ENCODE measurements at regions not wholly inside any gene's neighbourhood (a gene's known extent, or its start where the extent isn't known, plus 50 kb on each side); places are given as distances from the start of the nearest gene placed in this dataset.

DNA sequence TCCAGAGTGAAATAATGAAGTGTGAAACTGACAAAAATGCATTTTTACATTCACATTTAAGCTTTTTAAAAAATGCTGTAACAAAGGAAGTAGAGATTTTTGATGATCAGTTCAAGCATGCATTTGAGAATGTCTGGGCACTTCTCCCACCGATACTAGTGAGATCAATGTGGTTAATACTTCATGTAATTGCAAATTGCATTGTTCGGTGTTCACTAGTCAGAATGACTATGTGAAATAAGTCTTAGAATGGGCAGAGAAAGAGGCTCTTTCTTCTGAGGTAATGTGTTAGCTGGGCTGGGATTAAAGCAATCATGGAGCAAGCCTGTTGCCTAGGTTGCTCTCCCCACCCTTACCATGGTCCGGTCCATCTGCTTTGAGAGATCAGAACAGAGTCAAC lies 587.0 kb upstream of the GRM7 start:
- no peak for DNase-seq (ENCODE audit: low spot score in 2 of 2)
- no peaks in the 10 kb centered on the region for H3K36me3 ChIP-seq
- no peaks in the 10 kb centered on the region for H3K9me3 ChIP-seq
- no peak for TF ChIP-seq POLR2A (IDR thresholded peaks at IDR 0.05)
- TF ChIP-seq, protein P1, sequence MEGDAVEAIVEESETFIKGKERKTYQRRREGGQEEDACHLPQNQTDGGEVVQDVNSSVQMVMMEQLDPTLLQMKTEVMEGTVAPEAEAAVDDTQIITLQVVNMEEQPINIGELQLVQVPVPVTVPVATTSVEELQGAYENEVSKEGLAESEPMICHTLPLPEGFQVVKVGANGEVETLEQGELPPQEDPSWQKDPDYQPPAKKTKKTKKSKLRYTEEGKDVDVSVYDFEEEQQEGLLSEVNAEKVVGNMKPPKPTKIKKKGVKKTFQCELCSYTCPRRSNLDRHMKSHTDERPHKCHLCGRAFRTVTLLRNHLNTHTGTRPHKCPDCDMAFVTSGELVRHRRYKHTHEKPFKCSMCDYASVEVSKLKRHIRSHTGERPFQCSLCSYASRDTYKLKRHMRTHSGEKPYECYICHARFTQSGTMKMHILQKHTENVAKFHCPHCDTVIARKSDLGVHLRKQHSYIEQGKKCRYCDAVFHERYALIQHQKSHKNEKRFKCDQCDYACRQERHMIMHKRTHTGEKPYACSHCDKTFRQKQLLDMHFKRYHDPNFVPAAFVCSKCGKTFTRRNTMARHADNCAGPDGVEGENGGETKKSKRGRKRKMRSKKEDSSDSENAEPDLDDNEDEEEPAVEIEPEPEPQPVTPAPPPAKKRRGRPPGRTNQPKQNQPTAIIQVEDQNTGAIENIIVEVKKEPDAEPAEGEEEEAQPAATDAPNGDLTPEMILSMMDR (IDR thresholded peaks at IDR 0.05): no peak
- no peak for TF ChIP-seq POLR2AphosphoS5 (IDR thresholded peaks at IDR 0.05)
- H3K4me1 ChIP-seq: no peaks in the 10 kb centered on the region
- no peak overlapping the region for H3K4me3 ChIP-seq
- no peak overlapping the region for H3K27ac ChIP-seq
- H3K27me3 ChIP-seq: no peaks in the 10 kb centered on the region
- intact Hi-C loops (cut with DNase I; ENCODE audit: low total_unique reads): no loop called here

DNA sequence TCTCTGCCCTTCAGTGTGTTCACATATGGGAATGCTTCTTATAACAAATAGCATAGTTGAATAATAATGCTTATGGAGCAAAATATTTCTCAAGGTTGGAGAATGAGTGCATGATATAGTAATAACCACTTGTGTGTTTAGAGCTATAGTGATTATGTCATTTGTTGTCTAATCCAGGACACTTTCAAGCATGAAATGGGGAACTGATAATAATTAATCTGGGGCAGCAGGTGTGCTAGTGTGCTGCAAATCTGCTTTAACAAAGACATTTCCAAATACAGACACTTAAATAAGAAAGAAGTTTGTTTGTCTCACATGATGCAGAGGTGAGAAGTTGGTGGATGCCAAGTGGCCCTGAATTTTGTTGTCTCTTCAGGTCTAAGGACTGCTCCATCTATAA lies 579.3 kb upstream of the GRM7 start:
- Histone ChIP-seq H3K9me3 (no peaks in the 10 kb centered on the region), H3K27me3 (no peaks in the 10 kb centered on the region), H3K4me3 (no peak overlapping the region), H3K4me1 (no peaks in the 10 kb centered on the region), H3K36me3 (no peaks in the 10 kb centered on the region), H3K27ac (no peak overlapping the region)
- TF ChIP-seq, protein P1 (IDR thresholded peaks at IDR 0.05): no peak
- no peak for TF ChIP-seq POLR2AphosphoS5 (IDR thresholded peaks at IDR 0.05)
- no peak for TF ChIP-seq POLR2A (IDR thresholded peaks at IDR 0.05)
- intact Hi-C loops (cut with DNase I; ENCODE audit: low total_unique reads): no loop called here
- no peak for DNase-seq (ENCODE audit: low spot score in 2 of 2)

DNA sequence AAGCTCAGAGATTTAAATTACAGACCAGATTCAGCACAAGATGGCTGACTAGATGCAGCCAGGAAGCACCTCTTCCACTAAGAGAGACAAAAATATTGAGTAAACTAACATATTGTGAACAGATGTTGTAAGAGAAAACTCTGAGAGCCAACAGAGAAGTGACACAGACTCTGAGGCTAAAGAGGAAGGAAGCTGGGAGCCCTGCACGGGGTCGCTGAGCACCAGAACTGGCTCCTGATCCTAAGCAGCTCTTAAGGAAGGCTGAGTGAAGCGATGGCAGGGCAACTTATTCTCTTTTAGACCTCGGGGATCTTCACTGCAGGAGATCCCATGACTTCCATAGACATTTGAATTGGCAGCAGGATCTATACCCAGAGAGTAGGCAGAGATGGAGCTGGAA lies 578.0 kb upstream of the GRM7 start:
- intact Hi-C loops (cut with DNase I; ENCODE audit: low total_unique reads): no loop called here
- DNase-seq (ENCODE audit: low spot score in 2 of 2): no peak
- Histone ChIP-seq H3K36me3 (no peaks in the 10 kb centered on the region), H3K4me1 (no peaks in the 10 kb centered on the region), H3K27me3 (no peaks in the 10 kb centered on the region), H3K9me3 (no peaks in the 10 kb centered on the region), H3K27ac (no peak overlapping the region), H3K4me3 (no peak overlapping the region)
- TF ChIP-seq POLR2AphosphoS5 (IDR thresholded peaks at IDR 0.05) (no peak), POLR2A (IDR thresholded peaks at IDR 0.05) (no peak)
- TF ChIP-seq, protein P1 (IDR thresholded peaks at IDR 0.05): no peak

DNA sequence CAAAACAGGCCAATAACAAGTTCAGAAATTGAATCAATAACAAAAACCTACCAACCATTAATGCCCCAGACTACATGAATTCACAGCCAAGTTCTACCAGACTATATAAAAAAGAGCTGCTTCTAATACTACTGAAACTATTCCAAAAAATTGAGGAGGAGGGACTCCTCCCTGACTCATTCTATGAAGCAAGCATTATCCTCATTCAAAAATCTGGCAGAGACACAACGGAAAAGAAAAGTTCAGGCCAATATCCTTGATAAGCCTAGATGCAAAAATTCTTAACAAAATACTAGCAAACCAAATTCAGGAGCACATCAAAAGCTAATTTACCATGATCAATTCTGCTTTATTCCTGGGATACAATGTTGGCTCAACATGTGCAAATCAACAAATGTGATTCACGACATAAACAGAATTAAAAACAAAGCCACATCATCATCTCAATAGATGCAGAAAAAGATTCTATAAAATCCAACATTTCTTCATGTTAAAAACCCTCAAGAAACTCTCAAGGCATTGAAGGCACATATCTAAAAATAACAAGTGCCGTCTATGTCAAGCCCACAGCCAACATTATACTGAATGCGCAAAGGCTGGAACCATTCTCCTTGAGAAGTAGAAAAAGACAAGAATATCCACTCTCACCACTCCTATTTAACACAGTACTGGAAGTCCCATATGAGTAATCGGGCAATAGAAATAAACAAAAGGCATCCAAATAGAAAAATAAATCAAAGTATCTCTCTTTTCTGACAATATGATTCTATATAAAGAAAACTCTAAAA lies 573.6 kb upstream of the GRM7 start:
- intact Hi-C loops (cut with DNase I; ENCODE audit: low total_unique reads): no loop called here
- no peak for DNase-seq (ENCODE audit: low spot score in 2 of 2)
- Histone ChIP-seq H3K27ac (no peak overlapping the region), H3K4me1 (no peaks in the 10 kb centered on the region), H3K36me3 (no peaks in the 10 kb centered on the region), H3K27me3 (no peaks in the 10 kb centered on the region), H3K9me3 (peaks cover 0 to 9% of the 10 kb centered on the region in 2 donors), H3K4me3 (no peak overlapping the region)
- TF ChIP-seq POLR2AphosphoS5 (IDR thresholded peaks at IDR 0.05) (no peak), POLR2A (IDR thresholded peaks at IDR 0.05) (no peak)
- TF ChIP-seq, protein P1 (IDR thresholded peaks at IDR 0.05): no peak

DNA sequence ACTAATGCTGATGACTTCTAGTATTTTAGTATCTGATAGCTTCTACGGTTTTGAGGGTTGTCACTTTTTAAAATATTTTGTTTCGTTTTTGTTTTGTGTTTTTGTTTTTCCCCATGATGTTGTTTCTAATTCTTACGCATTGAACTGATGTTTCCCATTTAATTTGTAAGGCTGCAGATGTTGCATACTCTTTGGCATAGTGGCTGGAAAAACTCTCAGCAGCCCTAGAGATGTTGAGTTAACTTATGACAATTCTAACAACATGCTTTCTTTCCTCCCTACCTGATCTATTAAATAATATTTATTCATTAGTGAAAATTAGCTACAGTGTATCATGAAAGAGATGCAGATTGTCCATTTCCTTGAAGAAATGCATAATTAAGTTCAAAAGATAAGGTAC lies 559.3 kb upstream of the GRM7 start:
- Histone ChIP-seq H3K36me3 (no peaks in the 10 kb centered on the region), H3K4me1 (no peaks in the 10 kb centered on the region), H3K9me3 (peaks cover 7 to 34% of the 10 kb centered on the region in 2 donors), H3K27me3 (no peaks in the 10 kb centered on the region), H3K27ac (no peak overlapping the region), H3K4me3 (no peak overlapping the region)
- no peak for DNase-seq (ENCODE audit: low spot score in 2 of 2)
- intact Hi-C loops (cut with DNase I; ENCODE audit: low total_unique reads): no loop called here
- no peak for TF ChIP-seq POLR2AphosphoS5 (IDR thresholded peaks at IDR 0.05)
- TF ChIP-seq, protein P1 (IDR thresholded peaks at IDR 0.05): no peak
- no peak for TF ChIP-seq POLR2A (IDR thresholded peaks at IDR 0.05)
